ENCODE measurements at regions not wholly inside any gene's neighbourhood (a gene's known extent, or its start where the extent isn't known, plus 50 kb on each side); places are given as distances from the start of the nearest gene placed in this dataset.
"Not testable (repeated sequence)": the region's sequence is repeated elsewhere in the genome, so short reads cannot be mapped to it uniquely, and the experiment has no call there.

- TF ChIP-seq POLR2A (IDR thresholded peaks at IDR 0.05; ENCODE audit: low read depth, low read length); POLR2AphosphoS5 (IDR thresholded peaks at IDR 0.05; ENCODE audit: low read depth, low read length); PAX5 (IDR thresholded peaks at IDR 0.05; ENCODE audit: insufficient read depth, low read length, severe bottlenecking): not testable (repeated sequence)
Observed at GRCh38 chr1:149368337-149368736, 106.5 kb upstream of the NBPF19 start.
